ENCODE measurements at regions not wholly inside any gene's neighbourhood (a gene's known extent, or its start where the extent isn't known, plus 50 kb on each side); places are given as distances from the start of the nearest gene placed in this dataset.

DNA sequence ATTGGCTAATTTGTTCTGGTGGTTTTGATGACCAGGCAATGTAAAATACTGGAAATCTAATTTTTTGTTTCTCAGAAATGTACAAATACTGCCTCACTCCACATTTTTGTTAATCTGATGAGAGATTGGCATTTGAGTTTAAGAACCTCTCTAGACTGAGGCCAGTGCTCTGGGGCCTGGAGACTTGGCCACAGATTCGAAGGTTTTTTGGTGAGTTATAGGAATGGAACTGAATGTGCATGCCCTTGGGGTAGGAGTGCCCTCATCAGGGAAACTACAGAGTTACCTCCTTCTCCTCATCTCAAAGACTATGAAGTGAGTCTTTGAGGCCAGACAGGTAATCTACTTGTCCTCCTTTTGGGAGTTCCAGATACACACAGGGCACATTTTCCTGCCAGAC is 347.9 kb downstream of the LTN1 start:
- TF ChIP-seq CTCF (conservative IDR thresholded peaks at IDR 0.05) (no peak), ZFX (IDR thresholded peaks at IDR 0.05) (no peak)
